IMR-90 (cell line): ENCODE measurements at regions not wholly inside any gene's neighbourhood (a gene's known extent, or its start where the extent isn't known, plus 50 kb on each side); places are given as distances from the start of the nearest gene placed in this dataset.

Source experiments
- ATAC-seq: fragments of 200-7000 bp; cut with Tn5 transposase; 2 replicates; pipeline ENCODE4 v1.9.1; 2020; ENCODE audit warnings: low read depth, mild to moderate bottlenecking, moderate library complexity
- BruUV-seq: library from RNA; stranded (reverse); fragments of 400-500 nt; replicated peaks from 2 replicates; lab custom pipeline; 2021; lab: Mats Ljungman, UMichigan
- CTCF ChIA-PET: fragments of 300-600 bp; formaldehyde crosslinking; extraction: SDS; loops from one replicate; lab custom pipeline; 2021; ENCODE audit warnings: antibody characterized with exemption; lab: Yijun Ruan, JAX
- POLR2A ChIA-PET: fragments of 300-600 bp; sonication (Branson Sonifier 250); formaldehyde crosslinking; loops from one replicate; lab custom pipeline; 2022; ENCODE audit warnings: antibody characterized with exemption; ENCODE audit not compliant: unreplicated experiment; lab: Charles Lee
- DNase-seq: peaks from one replicate; pipeline ENCODE4 v3.0.0; 2013
- H2AFZ ChIP-seq: replicated peaks from 2 replicates; pipeline ENCODE3; 2013; ENCODE audit warnings: low read length, mild to moderate bottlenecking; ENCODE audit not compliant: poor library complexity
- H2AK5ac ChIP-seq: 2 replicates; pipeline ENCODE4 v1.6.1; 2013; ENCODE audit warnings: low read depth, low read length, inconsistent platforms
- H2AK9ac ChIP-seq: replicated peaks from 2 replicates; pipeline ENCODE3; 2013; ENCODE audit warnings: mild to moderate bottlenecking, low read depth, low read length, moderate library complexity; ENCODE audit not compliant: poor library complexity
- H2BK120ac ChIP-seq: 2 replicates; pipeline ENCODE4 v1.6.1; 2013; ENCODE audit warnings: low read depth, low read length, inconsistent platforms
- H2BK15ac ChIP-seq: 3 replicates; pipeline ENCODE4 v1.6.1; 2013; ENCODE audit warnings: low read depth, low read length, inconsistent platforms
- H2BK20ac ChIP-seq: 2 replicates; pipeline ENCODE4 v1.6.1; 2013; ENCODE audit warnings: low read depth, mild to moderate bottlenecking, inconsistent platforms, low read length, moderate library complexity
- H2BK5ac ChIP-seq: 2 replicates; pipeline ENCODE4 v1.6.1; 2013; ENCODE audit warnings: mild to moderate bottlenecking, low read depth, low read length, inconsistent platforms; ENCODE audit not compliant: poor library complexity, severe bottlenecking
- H3K14ac ChIP-seq: replicated peaks from 2 replicates; pipeline ENCODE4 v1.6.1; 2013; ENCODE audit warnings: low read depth, low read length, inconsistent platforms
- H3K18ac ChIP-seq: 2 replicates; pipeline ENCODE4 v1.6.1; 2013; ENCODE audit warnings: low read depth, low read length, control low read depth
- H3K23ac ChIP-seq: 2 replicates; pipeline ENCODE4 v1.6.1; 2013; ENCODE audit warnings: low read depth, low read length, inconsistent platforms
- H3K27ac ChIP-seq: 2 replicates; pipeline ENCODE4 v1.5.1; 2013; ENCODE audit warnings: mild to moderate bottlenecking, control low read depth, low read length; ENCODE audit not compliant: insufficient read depth
- H3K27me3 ChIP-seq: 2 replicates; pipeline ENCODE4 v1.6.1; 2013; ENCODE audit warnings: low read length; ENCODE audit not compliant: control insufficient read depth, insufficient read depth
- H3K36me3 ChIP-seq: 2 replicates; pipeline ENCODE4 v1.6.1; 2013; ENCODE audit warnings: low read length, mixed read lengths; ENCODE audit not compliant: control insufficient read depth, insufficient read depth
- H3K4ac ChIP-seq: 2 replicates; pipeline ENCODE4 v1.6.1; 2013; ENCODE audit warnings: low read depth, low read length, inconsistent platforms
- H3K4me1 ChIP-seq: 2 replicates; pipeline ENCODE4 v1.6.1; 2013; ENCODE audit warnings: low read length, mixed read lengths; ENCODE audit not compliant: control insufficient read depth, insufficient read depth
- H3K4me2 ChIP-seq: 2 replicates; pipeline ENCODE4 v1.6.1; 2013; ENCODE audit warnings: low read depth, mild to moderate bottlenecking, control low read depth, low read length, moderate library complexity
- H3K4me3 ChIP-seq: 2 replicates; pipeline ENCODE4 v1.5.1; 2013; ENCODE audit warnings: low read depth, mild to moderate bottlenecking, control low read depth, low read length, moderate library complexity; ENCODE audit not compliant: insufficient read depth
- H3K56ac ChIP-seq: 2 replicates; pipeline ENCODE4 v1.6.1; 2013; ENCODE audit warnings: low read length, inconsistent platforms; ENCODE audit not compliant: insufficient read depth; ENCODE audit errors: extremely low read depth
- H3K79me1 ChIP-seq, 2 experiments: 2 replicates each; pipeline ENCODE4 v1.6.1; 2013; ENCODE audit warnings: low read length in 2 of 2, inconsistent platforms in 1 of 2, low read depth in 1 of 2
- H3K9ac ChIP-seq: 2 replicates; pipeline ENCODE4 v1.6.1; 2013; ENCODE audit warnings: low read depth, low read length, control low read depth
- H3K9me1 ChIP-seq: 2 replicates; pipeline ENCODE4 v1.6.1; 2013; ENCODE audit warnings: low read length, inconsistent platforms; ENCODE audit not compliant: insufficient read depth
- H3K9me3 ChIP-seq: 2 replicates; pipeline ENCODE4 v1.6.1; 2013; ENCODE audit warnings: low read length; ENCODE audit not compliant: control insufficient read depth, insufficient read depth
- H4K20me1 ChIP-seq: 2 replicates; pipeline ENCODE4 v1.6.1; 2013; ENCODE audit warnings: low read length, inconsistent platforms; ENCODE audit not compliant: insufficient read depth
- H4K5ac ChIP-seq: 2 replicates; pipeline ENCODE4 v1.6.1; 2013; ENCODE audit warnings: mild to moderate bottlenecking, low read depth, low read length, control low read depth
- H4K8ac ChIP-seq, 2 experiments: 2 replicates each; pipeline ENCODE4 v1.6.1; 2013; ENCODE audit warnings: low read depth in 2 of 2, low read length in 2 of 2, control low read depth in 1 of 2, inconsistent platforms in 1 of 2
- H4K91ac ChIP-seq: 2 replicates; pipeline ENCODE4 v1.6.1; 2013; ENCODE audit warnings: low read depth, low read length, inconsistent platforms; ENCODE audit not compliant: insufficient read depth
- BHLHE40 ChIP-seq: fragments of 150-350 bp; IDR thresholded peaks from 2 replicates; pipeline ENCODE4 v1.6.1; 2016; ENCODE audit warnings: mild to moderate bottlenecking, low read depth, low read length
- FOS ChIP-seq: fragments of 150-350 bp; IDR thresholded peaks from 2 replicates; pipeline ENCODE4 v1.6.1; 2016; ENCODE audit warnings: low read depth, low read length
- NFE2L2 ChIP-seq: fragments of 150-350 bp; IDR thresholded peaks from 2 replicates; pipeline ENCODE4 v1.6.1; 2016; ENCODE audit warnings: low read depth, mild to moderate bottlenecking, low read length
- RFX5 ChIP-seq: IDR thresholded peaks from 2 replicates; pipeline ENCODE4 v1.8.0; 2012; ENCODE audit warnings: low read depth, mild to moderate bottlenecking, low read length, moderate library complexity
- WGBS, 2 experiments: methylation state at CpG; one replicate each; pipeline versions ENCODE4 v1.1.5 to v1.1.7; 2013; ENCODE audit warnings: missing lambda C conversion rate in 2 of 2; ENCODE audit not compliant: insufficient read length in 1 of 2; ENCODE audit errors: extremely low coverage in 2 of 2; 5-methylcytosine and 5-hydroxymethylcytosine counted together
- dilution Hi-C: fragments of 300-500 bp; cut with HindIII; formaldehyde crosslinking; loops from one replicate; pipeline ENCODE4 v1.14.3; 2018; ENCODE audit warnings: low sequenced_read_pairs; ENCODE audit not compliant: unreplicated experiment
- in situ Hi-C: fragments of 300-500 bp; cut with MboI; formaldehyde crosslinking; loops from 3 replicates; pipeline ENCODE4 v1.14.3; 2019; ENCODE audit warnings: low sequenced_read_pairs, inconsistent platforms, mixed read lengths
- intact Hi-C: fragments of 100-400 bp; cut with micrococcal nuclease; formaldehyde crosslinking; loops from 2 replicates; pipeline ENCODE4 v1.10.0; 2022

- Histone ChIP-seq H3K36me3 (no peaks in the 10 kb centered on the region), H3K9ac (no peak overlapping the region), H3K14ac (no peak overlapping the region), H2BK5ac (no peak overlapping the region), H3K4ac (no peak overlapping the region), H3K27ac (no peak overlapping the region), H3K4me1 (no peaks in the 10 kb centered on the region), H3K4me2 (no peak overlapping the region), H4K91ac (no peak overlapping the region), H2AK5ac (no peak overlapping the region), H2BK15ac (no peak overlapping the region), H3K18ac (no peak overlapping the region), H3K23ac (no peak overlapping the region), H3K9me1 (no peaks in the 10 kb centered on the region), H3K56ac (no peak overlapping the region), H2AK9ac (no peak overlapping the region), H4K5ac (no peak overlapping the region), H4K20me1 (no peaks in the 10 kb centered on the region), H3K27me3 (no peaks in the 10 kb centered on the region), H3K9me3 (no peaks in the 10 kb centered on the region), H3K79me1 (no peaks in the 10 kb centered on the region), H3K4me3 (no peak overlapping the region), H2BK120ac (no peak overlapping the region), H4K8ac (no peak overlapping the region), H2BK20ac (no peak overlapping the region), H2AFZ (no peak overlapping the region)
- ChIA-PET POLR2A (interaction anchor here (0.6 kb wide), 1 partner anchor 9 kb away, joined by 3 read pairs; no protein-coding TSS in a partner anchor), CTCF (no interaction called here)
- dilution Hi-C loops (no loop called here), intact Hi-C loops (no loop called here), in situ Hi-C loops (no loop called here)
- no CpG with 5 or more reads among the region's 5 CpGs for WGBS, 2 experiments
- DNase-seq (no peak), ATAC-seq (no peak)
- TF ChIP-seq NFE2L2 (no peak), RFX5 (no peak), BHLHE40 (no peak), FOS (no peak)
- BruUV-seq, result no TSS peak
These were observed 119.0 kb downstream of the CCT6B start for GRCh38 chr17:34842235-34842634.
